BJ (cell line): ENCODE measurements at regions not wholly inside any gene's neighbourhood (a gene's known extent, or its start where the extent isn't known, plus 50 kb on each side); places are given as distances from the start of the nearest gene placed in this dataset.

Source experiments
- CTCF ChIA-PET: fragments of 350-600 bp; formaldehyde crosslinking; extraction: SDS; loops from one replicate; lab custom pipeline; 2021; ENCODE audit warnings: antibody characterized with exemption, inconsistent platforms; lab: Yijun Ruan, JAX
- POLR2A ChIA-PET: fragments of 300-600 bp; sonication (Branson Sonifier 250); formaldehyde crosslinking; extraction: SDS; loops from one replicate; lab custom pipeline; 2021; ENCODE audit warnings: antibody characterized with exemption; lab: Charles Lee
- DNase-seq: peaks from one replicate; pipeline ENCODE4 v3.0.0-alpha.2; 2011; ENCODE audit warnings: low read depth
- H3K27me3 ChIP-seq: 2 replicates; pipeline ENCODE4 v1.6.0; 2011; ENCODE audit warnings: low read length; ENCODE audit not compliant: control insufficient read depth, insufficient read depth
- H3K36me3 ChIP-seq: 2 replicates; pipeline ENCODE4 v1.5.1; 2011; ENCODE audit warnings: low read length; ENCODE audit not compliant: control insufficient read depth, insufficient read depth
- H3K4me3 ChIP-seq: 2 replicates; pipeline ENCODE4 v1.5.1; 2011; ENCODE audit warnings: low read depth, mild to moderate bottlenecking, control low read depth, low read length
- CTCF ChIP-seq: IDR thresholded peaks from 2 replicates; pipeline ENCODE4 v1.5.1; 2011; ENCODE audit warnings: low read depth, mild to moderate bottlenecking, control low read depth, inconsistent platforms, low read length, moderate library complexity; ENCODE audit not compliant: insufficient read depth

GRCh38 chr3:171956705-171957104 is 82.7 kb upstream of the FNDC3B start:
- ChIA-PET POLR2A (no interaction called here), CTCF (no interaction called here)
- no peak for DNase-seq
- TF ChIP-seq CTCF, result no peak
- no peaks in the 10 kb centered on the region for H3K27me3 ChIP-seq
- no peak overlapping the region for H3K4me3 ChIP-seq
- no peaks in the 10 kb centered on the region for H3K36me3 ChIP-seq

- H3K4me3 ChIP-seq, result no peak overlapping the region
- H3K27me3 ChIP-seq, result no peaks in the 10 kb centered on the region
- ChIA-PET POLR2A (no interaction called here), CTCF (interaction anchor here (0.6 kb wide), 1 partner anchor 60 kb away, joined by 3 read pairs; no protein-coding TSS in a partner anchor)
- TF ChIP-seq CTCF, result no peak
- no peak for DNase-seq
- H3K36me3 ChIP-seq, result no peaks in the 10 kb centered on the region
Measured at GRCh38 chr3:171959532-171960089, 79.8 kb upstream of the FNDC3B start.

- ChIA-PET CTCF (interaction anchor here (1.0 kb wide), 1 partner anchor 11 kb away, joined by 3 read pairs; no protein-coding TSS in a partner anchor), POLR2A (no interaction called here)
- H3K36me3 ChIP-seq, result no peaks in the 10 kb centered on the region
- DNase-seq, result no peak
- H3K27me3 ChIP-seq, result no peaks in the 10 kb centered on the region
- no peak for TF ChIP-seq CTCF
- H3K4me3 ChIP-seq, result no peak overlapping the region
Measured at GRCh38 chr3:171960159-171960558, 79.2 kb upstream of the FNDC3B start.

GRCh38 chr3:171962137-171962720 is 77.1 kb upstream of the FNDC3B start:
- H3K36me3 ChIP-seq, result no peaks in the 10 kb centered on the region
- POLR2A ChIA-PET, result no interaction called here
- DNase-seq, result no peak
- TF ChIP-seq CTCF, result no peak
- CTCF ChIA-PET, result no interaction called here
- no peak overlapping the region for H3K4me3 ChIP-seq
- H3K27me3 ChIP-seq, result no peaks in the 10 kb centered on the region

GRCh38 chr3:171963546-171963945 is 75.8 kb upstream of the FNDC3B start:
- Histone ChIP-seq H3K4me3 (no peak overlapping the region), H3K36me3 (no peaks in the 10 kb centered on the region), H3K27me3 (no peaks in the 10 kb centered on the region)
- CTCF ChIA-PET, result no interaction called here
- no peak for TF ChIP-seq CTCF
- no peak for DNase-seq
- POLR2A ChIA-PET, result no interaction called here
